GM19023 (cell line): ENCODE measurements at regions not wholly inside any gene's neighbourhood (a gene's known extent, or its start where the extent isn't known, plus 50 kb on each side); places are given as distances from the start of the nearest gene placed in this dataset.

Source experiments
- ATAC-seq: cut with Tn5 transposase; IDR thresholded peaks from one replicate; pipeline ENCODE4 v1.9.1; 2021; ENCODE audit warnings: mild to moderate bottlenecking, moderate library complexity; ENCODE audit not compliant: unreplicated experiment

GRCh38 chr21:27397578-27397977 lies 430.7 kb upstream of the ADAMTS5 start:
- no peak for ATAC-seq

- no peak for ATAC-seq
Observed at GRCh38 chr21:27393726-27394125, 426.8 kb upstream of the ADAMTS5 start.

GRCh38 chr21:27391990-27392389 lies 425.1 kb upstream of the ADAMTS5 start:
- ATAC-seq, result no peak

- no peak for ATAC-seq
Observed at GRCh38 chr21:27390384-27390783, 423.5 kb upstream of the ADAMTS5 start.

- ATAC-seq, result no peak
Observed at GRCh38 chr21:27388825-27389224, 421.9 kb upstream of the ADAMTS5 start.

- no peak for ATAC-seq
Observed at GRCh38 chr21:27382404-27382803, 415.5 kb upstream of the ADAMTS5 start.

- no peak for ATAC-seq
Observed at GRCh38 chr21:27380303-27380702, 413.4 kb upstream of the ADAMTS5 start.

GRCh38 chr21:27379354-27379753 lies 412.5 kb upstream of the ADAMTS5 start:
- ATAC-seq, result no peak

- ATAC-seq, result no peak
Observed at GRCh38 chr21:27372381-27372780, 405.5 kb upstream of the ADAMTS5 start.

- no peak for ATAC-seq
Observed at GRCh38 chr21:27371975-27372331, 405.1 kb upstream of the ADAMTS5 start.

GRCh38 chr21:27371115-27371974 lies 404.5 kb upstream of the ADAMTS5 start:
- no peak for ATAC-seq

GRCh38 chr21:27369978-27370571 lies 403.2 kb upstream of the ADAMTS5 start:
- ATAC-seq, result no peak

GRCh38 chr21:27369234-27369633 lies 402.3 kb upstream of the ADAMTS5 start:
- no peak for ATAC-seq

- no peak for ATAC-seq
Observed at GRCh38 chr21:27366646-27367235, 399.9 kb upstream of the ADAMTS5 start.

GRCh38 chr21:27366036-27366435 lies 399.1 kb upstream of the ADAMTS5 start:
- no peak for ATAC-seq

- no peak for ATAC-seq
Observed at GRCh38 chr21:27365394-27365793, 398.5 kb upstream of the ADAMTS5 start.

- no peak for ATAC-seq
Observed at GRCh38 chr21:27363719-27364477, 397.0 kb upstream of the ADAMTS5 start.

GRCh38 chr21:27362249-27362648 lies 395.4 kb upstream of the ADAMTS5 start:
- ATAC-seq, result no peak

GRCh38 chr21:27359141-27359540 lies 392.3 kb upstream of the ADAMTS5 start:
- ATAC-seq, result no peak

GRCh38 chr21:27352885-27353284 lies 386.0 kb upstream of the ADAMTS5 start:
- ATAC-seq, result no peak

- ATAC-seq, result no peak
Observed at GRCh38 chr21:27346041-27346448, 379.2 kb upstream of the ADAMTS5 start.
